Smooth muscle cell (in vitro differentiated cells): ENCODE measurements at regions not wholly inside any gene's neighbourhood (a gene's known extent, or its start where the extent isn't known, plus 50 kb on each side); places are given as distances from the start of the nearest gene placed in this dataset.

Experiments
- DNase-seq: peaks from one replicate; lab custom pipeline; 2025; ENCODE audit not compliant: unreplicated experiment; lab: John Stamatoyannopoulos, UW
- H2AFZ ChIP-seq: fragments of 200-600 bp; sonication (generic); 2 replicates; pipeline ENCODE4 v1.6.0; 2016; ENCODE audit warnings: antibody characterized with exemption, low read depth, mild to moderate bottlenecking
- H3F3A ChIP-seq: fragments of 200-600 bp; sonication (generic); 2 replicates; pipeline ENCODE4 v1.6.0; 2017; ENCODE audit warnings: antibody characterized with exemption, low read depth
- H3K27ac ChIP-seq: fragments of 200-600 bp; sonication (generic); 2 replicates; pipeline ENCODE4 v1.5.1; 2016; ENCODE audit warnings: low read depth, mild to moderate bottlenecking
- H3K27me3 ChIP-seq: fragments of 200-600 bp; sonication (generic); 2 replicates; pipeline ENCODE4 v1.6.1; 2016; ENCODE audit warnings: low read depth, mild to moderate bottlenecking
- H3K36me3 ChIP-seq: fragments of 200-600 bp; sonication (generic); 2 replicates; pipeline ENCODE4 v1.5.1; 2016; ENCODE audit warnings: low read depth
- H3K4me1 ChIP-seq: fragments of 200-600 bp; sonication (generic); 2 replicates; pipeline ENCODE4 v1.5.1; 2016; ENCODE audit warnings: low read depth
- H3K4me2 ChIP-seq: fragments of 200-600 bp; sonication (generic); 2 replicates; pipeline ENCODE4 v1.6.0; 2016; ENCODE audit warnings: mild to moderate bottlenecking
- H3K4me3 ChIP-seq: fragments of 200-600 bp; sonication (generic); 2 replicates; pipeline ENCODE4 v1.5.1; 2016; ENCODE audit warnings: mild to moderate bottlenecking
- H3K79me2 ChIP-seq: fragments of 200-600 bp; sonication (generic); 2 replicates; pipeline ENCODE4 v1.6.0; 2016; ENCODE audit warnings: low read depth, mild to moderate bottlenecking
- H3K9ac ChIP-seq: fragments of 200-600 bp; sonication (generic); 2 replicates; pipeline ENCODE4 v1.6.0; 2016; ENCODE audit warnings: low read depth
- H3K9me3 ChIP-seq: fragments of 200-600 bp; sonication (generic); replicated peaks from 2 replicates; pipeline ENCODE4 v1.5.1; 2016; ENCODE audit warnings: low read depth
- H4K20me1 ChIP-seq: fragments of 200-600 bp; sonication (generic); 2 replicates; pipeline ENCODE4 v1.6.0; 2016; ENCODE audit warnings: low read depth
- CTCF ChIP-seq: fragments of 200-600 bp; sonication (generic); IDR thresholded peaks from 2 replicates; pipeline ENCODE4 v1.5.1; 2017; ENCODE audit warnings: borderline replicate concordance, mild to moderate bottlenecking, antibody characterized with exemption; ENCODE audit not compliant: insufficient read depth, poor library complexity, severe bottlenecking
- WGBS: methylation state at CpG from one replicate; pipeline ENCODE4 v1.1.7; 2016; ENCODE audit warnings: low lambda C conversion rate; 5-methylcytosine and 5-hydroxymethylcytosine counted together

- Histone ChIP-seq H3K4me2 (no peak overlapping the region), H3K4me3 (no peak overlapping the region), H3K27me3 (no peaks in the 10 kb centered on the region), H3K79me2 (no peaks in the 10 kb centered on the region), H3K27ac (no peak overlapping the region), H3K36me3 (no peaks in the 10 kb centered on the region), H3F3A (no peaks in the 10 kb centered on the region), H3K9me3 (no peaks in the 10 kb centered on the region), H3K9ac (no peak overlapping the region), H4K20me1 (no peaks in the 10 kb centered on the region), H2AFZ (no peak overlapping the region), H3K4me1 (no peaks in the 10 kb centered on the region)
- no peak for DNase-seq
- WGBS: 98% methylated on average over 3 of the region's 3 CpGs
- TF ChIP-seq CTCF: no peak
Measured at GRCh38 chr5:166486348-166486747, 1805.1 kb upstream of the WWC1 start.

GRCh38 chr5:166488560-166488959 is 1802.9 kb upstream of the WWC1 start:
- 63% methylated on average over 3 of the region's 3 CpGs for WGBS
- no peak for TF ChIP-seq CTCF

GRCh38 chr5:166493040-166493439 is 1798.4 kb upstream of the WWC1 start:
- Histone ChIP-seq H3K27ac (no peak overlapping the region), H3K4me1 (no peaks in the 10 kb centered on the region), H3F3A (no peaks in the 10 kb centered on the region), H3K9me3 (no peaks in the 10 kb centered on the region), H3K79me2 (no peaks in the 10 kb centered on the region), H3K4me2 (no peak overlapping the region), H3K36me3 (no peaks in the 10 kb centered on the region), H3K4me3 (no peak overlapping the region), H3K9ac (no peak overlapping the region), H3K27me3 (no peaks in the 10 kb centered on the region), H2AFZ (peak overlapping the region; percentile 45), H4K20me1 (no peaks in the 10 kb centered on the region)
- TF ChIP-seq CTCF: no peak
- 85% methylated on average over 2 of the region's 2 CpGs for WGBS
- DNase-seq: no peak

More at GRCh38 chr5:166488560-166488959, 1802.9 kb upstream of the WWC1 start:
- Histone ChIP-seq H3K9ac (no peak overlapping the region), H3K79me2 (no peaks in the 10 kb centered on the region), H4K20me1 (no peaks in the 10 kb centered on the region), H3K4me3 (no peak overlapping the region), H3K4me1 (no peaks in the 10 kb centered on the region), H3K27ac (no peak overlapping the region), H2AFZ (no peak overlapping the region), H3K9me3 (no peaks in the 10 kb centered on the region), H3K36me3 (no peaks in the 10 kb centered on the region), H3K27me3 (no peaks in the 10 kb centered on the region), H3K4me2 (no peak overlapping the region), H3F3A (no peaks in the 10 kb centered on the region)
- DNase-seq: no peak

- DNase-seq: no peak
- Histone ChIP-seq H3F3A (no peaks in the 10 kb centered on the region), H3K36me3 (no peaks in the 10 kb centered on the region)
Measured at GRCh38 chr5:166493612-166494011, 1797.8 kb upstream of the WWC1 start.

More at GRCh38 chr5:166493612-166494011, 1797.8 kb upstream of the WWC1 start:
- no peak for TF ChIP-seq CTCF
- Histone ChIP-seq H4K20me1 (no peaks in the 10 kb centered on the region), H3K9ac (no peak overlapping the region), H3K4me1 (no peaks in the 10 kb centered on the region), H3K4me3 (no peak overlapping the region), H3K27ac (peak overlapping the region; percentile 31), H3K27me3 (no peaks in the 10 kb centered on the region), H3K9me3 (no peaks in the 10 kb centered on the region), H3K4me2 (peak overlapping the region; percentile 55), H2AFZ (no peak overlapping the region), H3K79me2 (no peaks in the 10 kb centered on the region)
- 37% methylated on average over 7 of the region's 7 CpGs for WGBS
